Activated T-cell treated with anti-CD3 and anti-CD28 coated beads for 24 hours (primary cell): ENCODE measurements at regions not wholly inside any gene's neighbourhood (a gene's known extent, or its start where the extent isn't known, plus 50 kb on each side); places are given as distances from the start of the nearest gene placed in this dataset.

Experiments
- DNase-seq: peaks from one replicate; pipeline ENCODE4 v3.0.0-alpha.2; 2020; ENCODE audit warnings: low read depth

DNA sequence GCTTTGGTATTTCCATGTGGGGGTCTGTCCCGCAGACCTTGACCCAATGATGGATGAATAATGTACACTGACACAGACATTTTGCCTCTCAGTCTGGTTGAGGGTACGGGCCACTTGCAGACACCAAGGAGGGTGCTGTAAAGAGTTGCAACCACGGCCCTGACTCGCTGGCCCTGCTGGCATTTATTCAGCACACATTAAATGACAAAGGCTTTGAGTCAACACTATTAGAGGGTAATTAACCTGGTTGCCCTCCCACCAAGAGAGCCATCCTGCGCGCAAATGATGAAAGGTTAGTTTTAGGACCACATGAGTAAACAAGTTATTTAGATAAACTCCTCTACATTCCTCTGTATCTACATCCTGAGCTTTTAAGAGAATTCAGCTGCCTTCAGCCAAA is 308.9 kb upstream of the MMS22L start:
- no peak for DNase-seq

GRCh38 chr6:97594844-97595243 is 311.8 kb upstream of the MMS22L start:
- no peak for DNase-seq

DNA sequence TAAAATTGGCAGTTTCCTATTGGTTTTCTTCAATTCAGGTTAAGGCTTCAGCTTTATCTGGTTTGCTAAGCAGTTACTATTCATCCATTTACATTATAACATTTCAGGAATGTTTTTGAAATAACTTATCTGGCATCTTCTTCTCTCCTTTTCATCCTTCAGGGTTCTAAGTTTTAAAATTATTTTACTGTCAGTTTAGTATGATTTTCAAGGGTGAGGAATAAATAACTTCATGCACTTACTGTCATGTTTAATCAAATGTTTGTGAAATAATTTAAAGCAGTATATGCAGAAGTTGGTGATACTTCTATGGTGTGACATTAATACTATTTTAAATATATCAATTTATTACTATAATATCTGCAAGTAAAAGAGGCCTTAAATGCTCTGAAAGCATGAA is 338.1 kb upstream of the MMS22L start:
- no peak for DNase-seq

- no peak for DNase-seq
These were observed 343.8 kb upstream of the MMS22L start for GRCh38 chr6:97626671-97627441.

DNA sequence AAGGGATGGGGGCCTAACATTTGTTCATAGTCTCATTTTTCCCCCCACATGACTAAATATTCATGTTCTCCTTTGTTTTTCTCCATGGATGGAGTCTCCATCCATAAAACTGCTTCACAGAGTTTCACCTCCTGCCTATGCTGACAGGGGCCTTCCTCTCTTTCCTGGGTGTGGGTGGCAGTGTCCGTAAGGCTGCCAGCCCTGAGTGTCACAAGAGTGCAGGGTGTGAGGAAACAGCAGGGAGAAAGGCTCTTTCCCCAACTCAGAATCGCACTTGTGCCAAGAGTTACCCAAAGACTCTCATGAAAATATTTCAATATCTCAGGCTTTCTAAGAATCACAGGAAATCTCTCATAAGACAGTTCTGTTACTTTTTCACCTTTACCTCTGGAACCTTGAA is 346.2 kb upstream of the MMS22L start:
- DNase-seq = no peak

GRCh38 chr6:97630604-97631003 is 347.6 kb upstream of the MMS22L start:
- no peak for DNase-seq

DNA sequence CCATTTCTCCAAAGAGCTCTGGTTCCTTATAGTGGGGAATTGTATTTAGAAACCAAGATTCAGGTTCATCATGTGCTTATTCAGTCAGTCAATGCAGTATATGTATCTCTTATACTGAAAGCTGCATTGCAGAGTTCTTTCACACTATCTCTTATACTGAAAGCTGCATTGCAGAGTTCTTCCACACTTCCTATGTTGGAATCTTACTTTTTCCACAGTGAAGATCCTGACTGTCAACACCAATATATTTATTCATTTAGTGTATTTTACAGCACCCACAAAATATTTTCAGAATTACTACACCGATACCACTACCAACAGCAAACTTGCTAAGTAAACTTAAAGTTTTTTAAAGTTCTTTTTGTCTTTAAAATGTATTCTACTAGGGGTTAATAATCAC is 349.3 kb upstream of the MMS22L start:
- no peak for DNase-seq

DNA sequence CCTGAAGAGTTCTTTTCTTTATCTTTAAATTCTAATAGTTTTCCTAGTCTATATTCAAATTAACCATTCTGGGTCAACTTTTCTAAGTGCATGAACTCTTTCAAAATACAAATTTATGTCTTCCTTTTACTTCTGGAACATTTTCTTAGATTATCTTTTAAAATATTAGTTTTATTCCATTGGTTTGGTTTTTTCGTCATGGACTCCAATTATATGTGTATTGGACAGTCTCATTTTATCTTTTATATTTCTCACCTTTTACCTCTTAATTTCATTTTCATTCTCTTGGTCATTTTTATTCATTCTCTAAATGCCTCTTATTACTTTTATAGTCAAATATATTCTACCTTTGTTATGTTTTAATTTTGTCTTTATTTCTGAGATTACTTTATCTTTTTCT is 356.7 kb upstream of the MMS22L start:
- no peak for DNase-seq

- DNase-seq = no peak
These were observed 361.3 kb upstream of the MMS22L start for GRCh38 chr6:97644353-97644752.

DNA sequence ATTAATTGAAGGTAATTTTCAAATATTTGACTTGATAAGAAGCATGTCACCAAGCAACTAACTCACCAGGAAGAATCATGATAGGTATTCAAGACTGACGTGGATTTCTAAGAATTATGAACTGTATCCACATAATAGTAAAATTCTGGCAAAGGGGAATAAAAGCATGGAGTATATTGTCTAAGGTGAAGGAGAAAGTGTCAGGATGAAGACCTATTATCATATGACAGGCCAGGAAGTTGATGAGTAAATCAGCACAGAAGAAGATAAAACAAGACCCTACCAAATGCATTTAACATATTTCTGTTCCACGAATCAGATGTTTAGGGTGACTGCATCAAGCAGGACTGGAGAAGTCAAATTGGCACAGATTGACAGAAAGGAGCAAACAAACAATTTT is 362.7 kb upstream of the MMS22L start:
- no peak for DNase-seq

DNA sequence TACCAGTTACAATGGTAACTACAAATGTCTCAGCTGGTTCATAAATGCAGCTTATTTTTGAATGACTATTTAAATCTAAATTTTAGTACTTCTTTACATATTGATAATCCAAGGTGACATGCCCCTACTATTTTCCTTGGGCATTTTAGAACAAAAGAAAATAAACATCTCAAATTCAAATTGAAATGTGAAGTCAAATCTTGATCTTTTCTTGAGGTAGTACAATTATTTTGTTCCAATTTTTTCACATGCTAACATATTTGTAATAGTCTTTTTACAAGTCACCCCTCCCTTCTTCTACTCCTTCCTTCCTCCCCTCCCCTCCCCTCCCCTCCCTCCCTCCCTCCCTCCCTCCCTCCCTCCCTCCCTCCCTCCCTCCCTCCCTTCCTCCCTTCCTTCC is 370.1 kb upstream of the MMS22L start:
- DNase-seq = no peak

DNA sequence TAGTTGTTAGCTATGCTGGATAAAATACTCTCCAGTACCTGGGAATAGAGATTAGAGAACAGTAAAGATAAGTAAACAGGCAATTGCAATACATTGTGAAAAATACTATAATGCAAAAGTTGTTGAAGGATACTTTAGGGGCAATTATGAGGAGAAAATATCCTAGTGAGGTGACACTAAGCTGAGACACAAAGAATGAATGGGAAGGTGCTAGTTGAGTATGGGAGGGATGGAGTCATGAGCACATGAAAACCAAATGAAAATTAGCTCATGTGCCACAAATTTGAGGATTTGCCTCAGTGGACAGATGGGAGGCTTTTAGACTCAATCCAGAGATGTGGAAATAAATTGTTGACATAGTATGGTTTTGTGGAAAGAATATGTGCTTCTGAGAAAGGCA is 370.5 kb upstream of the MMS22L start:
- no peak for DNase-seq

DNA sequence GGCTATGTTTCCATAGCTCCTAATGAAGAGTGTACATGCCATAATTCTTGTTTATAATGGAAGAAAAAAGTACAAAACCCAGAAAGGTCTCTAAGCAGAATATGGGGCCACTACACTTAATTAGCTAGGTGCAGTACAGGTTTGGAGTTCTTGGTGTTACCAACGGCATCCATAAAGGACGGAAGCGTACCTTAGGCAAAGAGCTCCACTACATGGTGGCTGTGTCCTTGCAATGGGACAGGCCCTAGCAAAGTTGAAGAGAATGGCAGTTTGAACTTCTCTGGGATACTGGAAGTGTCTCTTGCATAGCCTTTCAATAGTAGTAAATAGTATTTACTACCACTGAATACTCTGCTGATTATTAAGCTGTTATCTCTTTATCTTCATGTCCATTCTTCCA is 371.7 kb upstream of the MMS22L start:
- DNase-seq = no peak

- no peak for DNase-seq
These were observed 373.2 kb upstream of the MMS22L start for GRCh38 chr6:97656236-97656635.

DNA sequence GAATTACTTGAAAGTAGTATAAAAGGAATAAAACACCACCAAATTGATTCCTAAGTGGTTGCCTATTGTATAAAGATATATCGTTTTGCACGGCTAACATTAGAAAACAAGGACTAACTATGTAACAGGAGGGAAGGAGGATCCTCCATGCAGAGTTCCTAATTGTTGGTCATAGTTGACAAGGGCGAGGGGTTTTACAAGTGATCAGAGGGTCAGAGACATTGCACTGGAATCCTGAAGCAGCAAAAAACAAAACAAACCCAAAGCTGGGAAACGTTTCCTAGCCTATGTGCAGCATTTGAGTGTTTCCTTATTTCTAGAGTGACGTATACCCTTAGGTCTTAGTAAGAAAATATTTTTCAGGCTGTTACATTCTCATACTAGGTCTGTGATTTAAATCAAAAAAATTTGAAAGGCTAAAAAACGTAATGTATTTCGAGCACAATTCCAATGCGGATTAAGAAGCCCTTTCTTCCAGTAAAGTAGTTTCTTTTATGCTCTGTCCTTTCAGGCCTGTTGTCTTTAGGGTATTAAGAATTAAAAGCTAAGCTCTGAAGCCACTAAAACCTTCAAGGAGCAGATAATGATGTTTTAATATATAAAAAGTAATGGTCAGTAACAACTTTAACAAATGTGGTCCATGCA is 373.8 kb upstream of the MMS22L start:
- DNase-seq = no peak

DNA sequence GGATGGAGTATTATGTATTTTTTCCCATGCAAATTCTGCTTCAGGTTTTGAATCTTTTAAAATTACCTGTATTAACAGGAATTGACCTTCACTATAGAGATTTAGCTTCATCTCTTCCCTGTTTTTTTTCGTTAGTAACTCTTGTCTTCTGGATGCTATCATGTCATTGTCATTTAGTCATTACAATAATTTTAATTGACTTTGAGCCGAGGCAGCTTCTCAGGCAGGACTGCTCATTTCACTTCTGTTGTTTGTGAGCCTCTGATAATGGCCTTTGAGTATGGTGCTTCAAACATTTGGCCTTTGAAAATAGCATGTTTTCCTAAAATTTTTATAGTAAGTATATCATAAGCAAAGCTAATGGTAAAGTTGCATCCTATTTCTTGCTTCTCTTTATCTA is 375.1 kb upstream of the MMS22L start:
- DNase-seq = no peak

GRCh38 chr6:97663252-97663651 is 380.2 kb upstream of the MMS22L start:
- DNase-seq = no peak

DNA sequence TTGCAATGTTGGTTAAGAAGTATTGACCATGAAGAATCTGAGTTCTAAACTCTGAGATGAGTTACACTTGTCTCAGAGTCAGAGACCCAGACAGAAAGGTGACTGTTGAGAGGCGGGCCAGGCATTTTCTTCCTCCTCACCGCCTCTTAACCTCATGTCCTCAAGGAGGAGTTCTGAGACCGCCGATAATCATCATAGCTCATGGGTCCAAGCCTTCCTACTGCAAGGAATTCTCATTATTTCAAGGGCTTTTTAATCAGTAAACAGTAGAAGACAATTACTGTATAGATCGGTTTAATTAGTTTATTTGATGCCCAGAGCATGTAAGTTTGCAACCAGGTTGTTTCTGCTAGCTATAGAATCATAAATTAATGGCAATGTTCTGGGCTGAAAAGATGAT is 382.4 kb upstream of the MMS22L start:
- no peak for DNase-seq

- DNase-seq = no peak
These were observed 383.9 kb upstream of the MMS22L start for GRCh38 chr6:97666889-97667288.

- no peak for DNase-seq
These were observed 385.7 kb upstream of the MMS22L start for GRCh38 chr6:97668716-97669115.

- DNase-seq = no peak
These were observed 386.4 kb upstream of the MMS22L start for GRCh38 chr6:97669191-97670031.

- DNase-seq = no peak
These were observed 391.8 kb upstream of the MMS22L start for GRCh38 chr6:97674802-97675201.

DNA sequence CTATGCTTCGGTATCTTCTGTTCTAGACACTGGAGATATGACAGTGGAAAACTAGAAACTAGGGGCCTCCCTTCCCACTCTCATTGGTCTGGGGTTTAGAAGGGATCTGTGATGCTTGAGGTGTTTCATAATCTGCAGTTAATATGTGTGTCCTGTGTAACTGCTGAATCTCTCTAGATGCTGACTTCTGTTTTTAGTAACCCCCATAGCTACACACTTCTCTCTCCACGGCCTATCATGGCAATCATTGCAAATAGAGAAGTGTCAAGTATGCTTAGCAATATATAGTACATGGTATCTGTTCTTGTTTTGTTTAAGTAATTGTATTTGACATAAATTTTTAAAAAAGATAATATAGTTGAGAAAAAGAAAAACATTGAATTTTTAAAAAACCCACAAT is 394.6 kb upstream of the MMS22L start:
- DNase-seq = no peak
